Stimulated activated CD4-positive, alpha-beta T cell treated with anti-CD3 and anti-CD28 coated beads, Interleukin-15, amount 100 ng/mL, for 48 hours (primary cell): ENCODE measurements at regions not wholly inside any gene's neighbourhood (a gene's known extent, or its start where the extent isn't known, plus 50 kb on each side); places are given as distances from the start of the nearest gene placed in this dataset.

Experiments
- DNase-seq, 2 donors: peaks; one replicate each; pipeline ENCODE4 v3.0.0-alpha.2; 2020; ENCODE audit warnings: low read depth in 2 of 2

GRCh38 chr21:35138665-35139381, 89.7 kb upstream of the RUNX1 start:
- DNase-seq = peak; percentile 67 to 76

GRCh38 chr21:35136586-35137219, 87.6 kb upstream of the RUNX1 start:
- no peak for DNase-seq

GRCh38 chr21:35136106-35136505, 87.0 kb upstream of the RUNX1 start:
- DNase-seq = no peak

GRCh38 chr21:35135481-35135880, 86.4 kb upstream of the RUNX1 start:
- no peak for DNase-seq

- no peak for DNase-seq
Observed at GRCh38 chr21:35134309-35134708, 85.2 kb upstream of the RUNX1 start.

- DNase-seq = no peak
Observed at GRCh38 chr21:35128536-35128935, 79.4 kb upstream of the RUNX1 start.

GRCh38 chr21:35127851-35128250, 78.7 kb upstream of the RUNX1 start:
- DNase-seq = no peak

GRCh38 chr21:35127026-35127425, 77.9 kb upstream of the RUNX1 start:
- DNase-seq = no peak

- DNase-seq = no peak
Observed at GRCh38 chr21:35120631-35121180, 71.6 kb upstream of the RUNX1 start.

- no peak for DNase-seq
Observed at GRCh38 chr21:35119501-35120047, 70.5 kb upstream of the RUNX1 start.

GRCh38 chr21:35116777-35117176, 67.7 kb upstream of the RUNX1 start:
- no peak for DNase-seq

GRCh38 chr21:35113064-35113463, 64.0 kb upstream of the RUNX1 start:
- DNase-seq = no peak

GRCh38 chr21:35111321-35111930, 62.3 kb upstream of the RUNX1 start:
- no peak for DNase-seq

- no peak for DNase-seq
Observed at GRCh38 chr21:35108887-35109286, 59.8 kb upstream of the RUNX1 start.

GRCh38 chr21:35107520-35107919, 58.4 kb upstream of the RUNX1 start:
- no peak for DNase-seq

- no peak for DNase-seq
Observed at GRCh38 chr21:35106246-35106835, 57.2 kb upstream of the RUNX1 start.

- peak in 1 of 2 donors; percentile 23 for DNase-seq
Observed at GRCh38 chr21:35102488-35103371, 53.6 kb upstream of the RUNX1 start.

GRCh38 chr21:35100349-35100811, 51.3 kb upstream of the RUNX1 start:
- no peak for DNase-seq

- DNase-seq = no peak
Observed at GRCh38 chr21:35099310-35099709, 50.2 kb upstream of the RUNX1 start.
